DND-41 (cell line): ENCODE measurements at regions not wholly inside any gene's neighbourhood (a gene's known extent, or its start where the extent isn't known, plus 50 kb on each side); places are given as distances from the start of the nearest gene placed in this dataset.

Experiments
- CTCF ChIP-seq: IDR thresholded peaks from 2 replicates; pipeline ENCODE4 v1.5.1; 2012; ENCODE audit warnings: borderline replicate concordance, low read length, moderate library complexity, mild to moderate bottlenecking; ENCODE audit not compliant: poor library complexity, severe bottlenecking; ENCODE audit errors: extremely low read depth
- EZH2 ChIP-seq: IDR thresholded peaks from 3 replicates; pipeline ENCODE4 v1.6.1; 2012; ENCODE audit warnings: borderline replicate concordance, low read depth, mild to moderate bottlenecking, moderate library complexity, low read length, inconsistent platforms; ENCODE audit not compliant: severe bottlenecking

DNA sequence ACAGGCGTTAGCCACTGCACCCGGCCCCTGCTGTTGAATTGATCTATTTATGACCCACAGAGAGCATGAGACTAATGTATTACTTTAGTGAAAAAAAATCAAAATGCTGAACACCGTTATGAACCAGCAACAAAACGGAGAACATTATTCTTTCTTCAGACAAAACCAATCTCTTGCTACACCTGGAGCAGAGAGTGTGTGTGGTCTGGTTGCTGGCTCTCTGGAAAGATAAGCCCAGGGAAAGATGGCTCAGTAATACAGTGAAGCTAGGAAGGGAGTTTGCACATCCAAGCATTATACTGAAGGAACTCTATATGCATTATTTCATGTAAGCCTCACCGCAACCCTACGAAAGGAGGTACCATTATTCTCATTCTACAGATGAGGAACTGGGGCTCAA lies 117.0 kb downstream of the GLUL start:
- TF ChIP-seq EZH2 (no peak), CTCF (no peak)
